ENCODE measurements at regions not wholly inside any gene's neighbourhood (a gene's known extent, or its start where the extent isn't known, plus 50 kb on each side); places are given as distances from the start of the nearest gene placed in this dataset.

GRCh38 chr2:217006217-217006616 lies 146.4 kb upstream of the TNP1 start:
- ChIA-PET POLR2A (no interaction called here), CTCF (ENCODE audit: low intra/inter-chr PET ratio, low total read pairs) (no interaction called here)
- in situ Hi-C loops (cut with HindIII; ENCODE audit: extremely low pct_ligation_motif_present, low pct_unique_long_range_greater_than_20kb): no loop called here

GRCh38 chr2:217004656-217005055 lies 144.8 kb upstream of the TNP1 start:
- H3K36me3 ChIP-seq (replicated peaks in 1 of 2; ENCODE audit: control insufficient read depth in 1 of 2, insufficient read depth in 2 of 2, low read length in 2 of 2): no peaks in the 10 kb centered on the region
- no peak overlapping the region for H3K27ac ChIP-seq (ENCODE audit: extremely low read length, insufficient read depth, low read length)
- DNase-seq (ENCODE audit: low spot score) (no peak), ATAC-seq (no peak), FAIRE-seq (no peak)
- H3K4me1 ChIP-seq (ENCODE audit: insufficient read depth, low read length): no peaks in the 10 kb centered on the region
- WGBS (ENCODE audit: low lambda C conversion rate): 3% methylated on average over 3 of the region's 3 CpGs
- no peaks in the 10 kb centered on the region for H3K27me3 ChIP-seq (ENCODE audit: control insufficient read depth in 1 of 2, insufficient read depth in 2 of 2, low read length in 2 of 2)
- no peaks in the 10 kb centered on the region for H4K20me1 ChIP-seq (ENCODE audit: insufficient read depth, low read length)
- H3K4me3 ChIP-seq (replicated peaks in 1 of 3; ENCODE audit: insufficient read depth in 1 of 3, low read depth in 2 of 3, low read length in 3 of 3): no peak overlapping the region
- in situ Hi-C loops (cut with HindIII; ENCODE audit: extremely low pct_ligation_motif_present, low pct_unique_long_range_greater_than_20kb) (no loop called here), intact Hi-C loops (cut with micrococcal nuclease; ENCODE audit: unreplicated experiment) (no loop called here)
- no TSS peak for BruUV-seq (replicated peaks)
- CTCF ChIA-PET (ENCODE audit: low intra/inter-chr PET ratio, low total read pairs): no interaction called here
- no peaks in the 10 kb centered on the region for H3K79me2 ChIP-seq (ENCODE audit: insufficient read depth, low read length)
- no peak overlapping the region for H2AFZ ChIP-seq (ENCODE audit: low read length)
- no peaks in the 10 kb centered on the region for H3K9me3 ChIP-seq (ENCODE audit: low read length)
- H3K9ac ChIP-seq (ENCODE audit: insufficient read depth, low read depth, low read length): no peak overlapping the region
- POLR2A ChIA-PET: no interaction called here
- TF ChIP-seq ZBTB34 (CRISPR knock-in tag; IDR thresholded peaks at IDR 0.05) (no peak), POLR2AphosphoS5 (IDR thresholded peaks at IDR 0.05; ENCODE audit: low read depth, low read length) (no peak), ZNF891 (CRISPR knock-in tag; IDR thresholded peaks at IDR 0.05) (no peak), E2F1 (CRISPR knock-in tag; IDR thresholded peaks at IDR 0.05) (no peak)
- no peak overlapping the region for H3K4me2 ChIP-seq (ENCODE audit: low read depth, low read length)

More at GRCh38 chr2:217006217-217006616, 146.4 kb upstream of the TNP1 start:
- no peaks in the 10 kb centered on the region for H3K27me3 ChIP-seq (ENCODE audit: control insufficient read depth in 1 of 2, insufficient read depth in 2 of 2, low read length in 2 of 2)
- no peak overlapping the region for H3K4me3 ChIP-seq (replicated peaks in 1 of 3; ENCODE audit: insufficient read depth in 1 of 3, low read depth in 2 of 3, low read length in 3 of 3)
- no peak overlapping the region for H3K4me2 ChIP-seq (ENCODE audit: low read depth, low read length)
- no peaks in the 10 kb centered on the region for H4K20me1 ChIP-seq (ENCODE audit: insufficient read depth, low read length)
- no peak overlapping the region for H3K27ac ChIP-seq (ENCODE audit: extremely low read length, insufficient read depth, low read length)
- H3K79me2 ChIP-seq (ENCODE audit: insufficient read depth, low read length): no peaks in the 10 kb centered on the region
- intact Hi-C loops (cut with micrococcal nuclease; ENCODE audit: unreplicated experiment): no loop called here
- WGBS (ENCODE audit: low lambda C conversion rate): 0% methylated on average over 3 of the region's 3 CpGs
- H2AFZ ChIP-seq (ENCODE audit: low read length): no peak overlapping the region
- no peak for TF ChIP-seq ZMYM3 (CRISPR knock-in tag; IDR thresholded peaks at IDR 0.05)
- no peak for TF ChIP-seq ZNF878 (CRISPR knock-in tag; IDR thresholded peaks at IDR 0.05)
- no peak for TF ChIP-seq HES4 (CRISPR knock-in tag; IDR thresholded peaks at IDR 0.05; ENCODE audit: borderline replicate concordance)
- TF ChIP-seq CREB1 (IDR thresholded peaks at IDR 0.05): no peak
- no peak for TF ChIP-seq CREB1 (CRISPR knock-in tag; IDR thresholded peaks at IDR 0.05)
- no peak for TF ChIP-seq SIN3A (IDR thresholded peaks at IDR 0.05; ENCODE audit: borderline replicate concordance, low read depth, low read length)
- no peak for TF ChIP-seq FOXK2 (IDR thresholded peaks at IDR 0.05)
- TF ChIP-seq ZBTB2 (CRISPR knock-in tag; IDR thresholded peaks at IDR 0.05; ENCODE audit: low read depth): no peak
- H3K36me3 ChIP-seq (replicated peaks in 1 of 2; ENCODE audit: control insufficient read depth in 1 of 2, insufficient read depth in 2 of 2, low read length in 2 of 2): no peaks in the 10 kb centered on the region
- FAIRE-seq (no peak), ATAC-seq (no peak), DNase-seq (ENCODE audit: low spot score) (no peak)
- no peaks in the 10 kb centered on the region for H3K9me3 ChIP-seq (ENCODE audit: low read length)
- no TSS peak for BruUV-seq (replicated peaks)
- H3K4me1 ChIP-seq (ENCODE audit: insufficient read depth, low read length): peaks cover 9% of the 10 kb centered on the region; the same call in 1 of the 2 replicates
- H3K9ac ChIP-seq (ENCODE audit: insufficient read depth, low read depth, low read length): no peak overlapping the region
